ENCODE measurements at regions not wholly inside any gene's neighbourhood (a gene's known extent, or its start where the extent isn't known, plus 50 kb on each side); places are given as distances from the start of the nearest gene placed in this dataset.
"Not testable (repeated sequence)": the region's sequence is repeated elsewhere in the genome, so short reads cannot be mapped to it uniquely, and the experiment has no call there.

DNA sequence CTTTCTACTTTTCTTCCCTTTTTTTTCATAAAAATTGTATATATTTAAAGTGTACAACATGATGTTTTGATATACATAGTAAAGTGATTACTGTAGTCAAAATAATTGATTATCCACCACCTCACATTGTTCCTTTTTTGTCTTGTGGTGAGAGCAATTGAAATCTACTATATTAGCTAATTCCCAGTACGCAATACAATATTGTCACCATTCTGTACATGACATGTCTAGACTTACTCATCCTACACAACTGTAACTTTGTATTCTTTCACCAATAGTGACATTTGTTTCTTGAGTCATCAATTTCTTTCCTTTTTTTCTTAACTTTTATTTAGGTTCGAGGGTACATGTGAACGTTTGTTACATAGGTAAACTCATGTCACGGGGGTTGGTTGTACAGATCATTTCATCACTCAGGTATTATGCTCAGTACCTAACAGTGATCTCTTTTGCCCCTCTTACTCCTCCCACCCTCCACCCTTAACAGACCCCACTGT lies 265.2 kb downstream of the KCNRG start:
- no peak for DNase-seq

- DNase-seq, result no peak
Observed at GRCh38 chr13:50282016-50282415, 266.8 kb downstream of the KCNRG start.

DNA sequence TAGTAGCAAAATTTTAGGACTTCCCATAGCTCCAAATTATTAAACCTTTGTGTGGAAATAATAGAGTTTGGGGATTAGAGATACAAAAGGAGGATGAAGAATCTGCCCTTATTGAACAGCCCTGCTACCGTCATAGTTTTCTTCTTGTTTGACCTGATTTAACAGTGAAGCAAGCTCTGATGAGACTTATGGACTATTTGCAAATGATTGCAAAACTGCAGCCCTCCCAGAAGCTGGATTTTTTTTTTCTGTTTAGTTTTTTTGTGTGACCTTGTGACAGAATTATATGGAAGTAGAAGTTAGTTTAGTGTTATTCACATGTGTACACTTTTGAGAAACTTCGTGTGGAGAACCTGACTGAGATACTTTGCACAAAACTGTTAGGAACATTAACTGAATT lies 267.8 kb downstream of the KCNRG start:
- no peak for DNase-seq

DNA sequence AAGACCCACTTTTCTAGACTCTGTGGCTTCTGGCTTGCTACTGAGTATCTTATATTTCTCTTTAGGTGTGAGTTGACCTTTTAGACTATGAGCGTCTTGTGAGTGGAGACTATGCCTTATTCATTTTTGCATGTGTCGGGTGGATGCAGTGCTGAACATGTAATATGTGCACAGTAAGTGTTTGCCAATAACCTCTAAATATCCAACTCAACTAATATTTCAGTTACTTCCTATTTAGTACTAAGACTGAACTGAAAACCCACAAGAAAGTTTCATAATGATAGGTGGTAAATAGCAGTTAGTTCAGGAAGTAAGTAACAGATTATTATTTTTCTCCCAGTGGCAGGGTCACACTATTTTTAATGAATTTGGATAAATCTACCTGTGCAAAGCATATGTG lies 269.3 kb downstream of the KCNRG start:
- no peak for DNase-seq

DNA sequence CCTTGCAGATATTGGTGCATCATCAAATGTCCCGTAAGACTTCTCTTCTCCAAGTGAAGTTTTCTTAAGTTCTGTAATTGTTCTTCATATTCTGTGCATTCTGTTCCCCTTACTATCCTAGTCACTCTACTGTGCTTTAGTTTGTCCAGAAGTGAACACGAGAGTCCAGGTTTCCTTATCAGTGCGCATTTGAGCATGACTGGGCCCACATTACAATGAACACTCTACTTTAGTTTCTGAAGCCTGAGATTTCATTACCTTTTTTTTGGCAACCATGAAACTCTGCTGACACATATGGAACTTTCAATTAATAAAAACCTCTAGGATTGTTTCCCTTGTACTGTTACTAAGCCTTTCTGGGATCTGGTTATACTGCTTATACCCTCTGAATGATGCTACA lies 270.0 kb downstream of the KCNRG start:
- no peak for DNase-seq

DNA sequence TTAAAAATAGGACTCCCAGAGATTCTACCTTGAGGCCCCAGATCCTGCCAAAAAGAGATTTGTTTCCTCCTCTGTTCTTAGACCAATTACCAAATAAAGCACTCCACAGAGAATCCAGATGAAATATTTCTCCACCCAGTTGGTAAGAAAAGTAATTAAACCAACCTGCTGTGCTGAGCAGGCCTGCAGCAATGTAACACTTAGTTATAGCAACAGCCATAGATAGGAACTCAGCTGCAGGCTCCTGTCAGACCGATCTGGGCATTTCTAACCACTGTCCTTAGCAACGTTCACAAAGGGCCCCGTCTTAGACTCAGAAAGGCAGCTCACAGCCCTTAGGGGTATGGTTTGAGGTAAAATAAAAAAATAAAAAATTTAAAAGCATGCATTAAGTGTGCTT lies 271.1 kb downstream of the KCNRG start:
- no peak for DNase-seq

DNA sequence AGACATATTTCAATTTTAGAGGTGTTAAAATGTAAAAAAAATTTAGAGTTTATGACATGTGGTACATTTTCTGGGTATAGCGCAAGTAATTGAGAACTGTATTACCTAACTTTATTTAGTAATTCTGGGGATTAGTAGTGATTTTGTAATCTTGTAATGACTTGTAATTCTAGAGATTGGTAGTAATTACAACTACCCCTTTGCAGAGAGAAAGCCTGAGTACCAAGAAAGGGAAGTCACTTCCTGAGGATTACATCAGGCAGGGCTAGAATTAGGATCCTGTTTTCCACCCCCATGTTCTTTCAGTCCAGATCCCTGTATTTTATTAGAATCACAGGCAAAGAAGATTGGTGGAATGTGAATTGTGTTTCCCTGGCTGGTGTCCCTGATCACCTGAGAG lies 274.9 kb downstream of the KCNRG start:
- DNase-seq, result no peak

GRCh38 chr13:50291611-50292010 lies 276.4 kb downstream of the KCNRG start:
- peak; percentile 30 for DNase-seq

DNA sequence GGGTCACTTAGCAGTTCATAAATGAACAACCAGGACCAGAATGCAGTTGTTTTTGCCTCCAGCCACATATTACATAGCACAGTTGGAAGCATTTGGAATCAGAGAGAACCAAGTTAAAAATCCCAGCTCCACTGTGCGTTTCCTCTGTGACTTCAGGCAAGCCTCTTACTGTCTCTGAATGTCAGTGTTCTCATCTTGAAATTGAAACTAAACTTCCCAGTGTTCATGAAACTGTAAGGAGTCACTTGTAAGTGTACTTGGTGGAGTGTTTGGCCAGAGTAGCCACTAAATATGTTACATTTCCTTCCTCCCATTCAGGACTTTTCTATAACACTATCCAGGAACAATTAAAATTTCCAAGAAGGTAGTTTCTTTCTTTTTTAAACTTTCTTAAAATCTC lies 276.8 kb downstream of the KCNRG start:
- no peak for DNase-seq

DNA sequence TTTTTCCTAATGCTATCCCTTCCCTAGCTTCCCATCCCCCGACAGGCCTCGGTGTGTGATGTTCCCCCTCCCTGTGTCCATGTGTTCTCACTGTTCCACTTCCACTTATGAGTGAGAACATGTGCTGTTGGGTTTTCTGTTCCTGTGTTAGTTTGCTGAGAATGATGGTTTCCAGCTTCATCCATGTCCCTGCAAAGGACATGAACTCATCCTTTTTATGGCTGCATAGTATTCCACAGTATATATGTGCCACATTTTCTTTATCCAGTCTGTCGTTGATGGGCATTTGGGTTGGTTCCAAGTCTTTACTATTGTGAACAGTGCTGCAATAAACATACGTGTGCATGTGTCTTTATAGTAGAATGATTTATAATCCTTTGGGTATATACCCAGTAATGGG lies 279.2 kb downstream of the KCNRG start:
- not testable (repeated sequence) for DNase-seq

DNA sequence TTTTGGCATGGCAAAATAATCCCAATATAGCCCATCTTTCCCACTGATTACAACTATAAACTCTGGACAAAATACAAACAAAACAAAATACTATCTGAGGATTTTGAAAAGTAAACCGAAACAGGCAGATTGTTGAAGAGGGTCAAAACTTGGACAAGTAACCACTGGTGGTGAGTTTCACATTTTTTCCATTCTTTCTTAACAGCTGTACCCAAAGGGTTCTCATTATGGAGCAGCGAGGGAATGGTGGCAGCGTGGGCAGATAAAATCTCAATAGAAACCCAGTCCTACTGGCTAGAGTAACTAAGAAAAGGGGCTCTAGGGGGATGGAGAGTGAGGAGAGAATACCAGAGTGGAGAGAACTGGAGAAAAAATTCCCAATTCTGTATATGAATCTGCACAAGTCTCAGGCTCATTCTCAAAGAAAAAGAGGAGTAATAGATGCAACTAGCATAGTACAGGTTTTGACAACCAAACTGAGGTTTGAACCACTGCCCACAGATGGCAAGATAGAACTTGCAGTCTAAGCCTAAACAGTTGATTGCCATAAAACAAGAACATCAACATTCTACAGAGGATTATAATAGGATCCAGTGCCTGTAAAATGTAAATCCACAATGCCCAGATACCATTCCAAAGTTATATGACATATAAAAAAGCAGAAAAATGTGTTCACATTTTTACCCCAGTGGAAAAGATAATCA lies 284.5 kb downstream of the KCNRG start:
- peak; percentile 19 for DNase-seq

- no peak for DNase-seq
Observed at GRCh38 chr13:50303963-50304721, 288.9 kb downstream of the KCNRG start.

GRCh38 chr13:50306156-50306555 lies 290.9 kb downstream of the KCNRG start:
- no peak for DNase-seq

DNA sequence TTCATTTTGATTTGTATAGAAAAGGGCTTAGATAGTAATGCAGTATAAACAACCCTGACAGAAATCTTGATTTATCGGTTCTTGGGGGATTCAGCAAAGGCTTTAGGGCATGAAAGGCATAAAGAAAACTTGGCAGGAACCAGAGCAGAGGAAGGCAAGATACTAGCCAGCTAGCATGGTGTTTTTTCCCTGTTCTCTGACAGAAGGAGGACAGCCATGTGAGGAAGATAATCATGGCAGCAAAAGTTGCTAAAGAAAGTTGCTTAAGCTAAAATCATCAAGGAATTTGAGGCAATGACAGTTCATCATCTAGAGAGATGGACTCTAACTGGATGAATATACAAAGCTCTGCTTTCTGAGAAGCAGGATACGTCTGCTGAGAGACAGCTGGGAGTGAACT lies 294.1 kb downstream of the KCNRG start:
- DNase-seq, result no peak

DNA sequence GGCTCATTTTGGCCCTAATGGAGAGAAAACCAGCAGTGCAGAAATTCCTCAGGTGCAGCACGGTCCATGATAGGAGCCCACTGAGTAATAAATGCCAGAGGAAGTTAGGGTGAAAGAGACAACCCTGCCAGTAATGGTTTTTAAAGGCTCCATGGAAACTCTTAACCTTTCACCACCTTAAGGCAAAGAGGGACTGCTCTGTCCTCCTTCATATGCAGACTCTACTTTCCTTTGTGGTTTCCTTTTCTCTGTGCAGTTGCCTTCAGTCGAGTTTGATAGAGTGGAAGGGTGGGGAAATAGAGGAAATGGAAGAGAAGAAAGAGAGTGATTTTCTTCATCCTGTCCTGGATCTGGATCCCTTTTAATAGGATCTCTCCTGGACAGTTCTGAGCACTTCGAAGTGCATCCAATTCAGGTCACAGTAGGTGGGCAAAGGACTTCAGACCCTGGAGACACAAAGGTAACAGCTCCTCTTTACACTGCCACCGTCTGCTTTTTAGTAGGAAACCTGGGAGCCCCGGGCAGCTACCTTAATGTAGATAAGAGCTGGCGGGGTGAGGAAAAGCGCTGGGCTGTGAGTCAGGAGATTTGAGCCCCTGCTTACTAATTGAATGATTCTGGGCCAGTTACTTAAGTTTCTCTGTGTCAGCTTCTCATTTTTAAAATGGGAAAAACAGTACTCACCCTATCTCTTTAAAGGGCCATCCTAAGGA lies 294.8 kb downstream of the KCNRG start:
- no peak for DNase-seq

DNA sequence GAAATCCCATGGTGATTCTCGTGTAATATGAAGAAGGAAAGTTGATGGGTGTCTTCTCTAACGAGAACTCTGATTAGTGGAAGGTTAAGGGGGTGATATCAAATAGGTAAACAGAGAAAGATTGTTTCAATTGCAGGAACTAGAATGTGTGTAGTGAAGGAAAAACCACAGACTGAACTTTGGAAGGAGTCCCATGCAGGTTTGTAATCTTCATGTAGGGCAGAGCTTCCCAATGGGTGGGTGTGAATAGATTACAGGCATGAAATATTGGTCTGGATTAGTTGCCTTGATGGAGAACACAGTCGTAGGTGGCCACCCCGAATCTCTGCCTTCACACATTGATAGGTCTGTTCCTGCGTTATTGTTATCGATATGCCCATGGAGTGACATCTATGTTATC lies 295.5 kb downstream of the KCNRG start:
- DNase-seq, result no peak

DNA sequence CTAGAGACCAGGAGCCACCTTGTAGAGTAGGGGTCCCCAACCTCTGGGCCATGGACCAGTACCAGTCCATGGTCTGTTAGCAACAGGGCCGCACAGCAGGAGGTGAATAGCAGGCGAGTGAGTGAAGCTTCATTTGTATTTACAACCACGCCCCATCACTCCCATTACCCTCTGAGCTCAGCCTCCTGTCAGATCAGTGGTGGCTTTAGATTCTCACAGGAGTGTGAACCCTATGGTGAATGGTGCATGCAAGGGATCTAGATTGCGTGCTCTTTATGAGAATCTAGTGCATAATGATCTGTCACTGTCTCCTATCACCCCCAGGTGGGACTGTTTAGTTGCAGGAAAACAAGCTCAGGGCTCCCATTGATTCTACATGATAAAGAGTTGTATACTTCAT lies 303.6 kb downstream of the KCNRG start:
- DNase-seq, result no peak

DNA sequence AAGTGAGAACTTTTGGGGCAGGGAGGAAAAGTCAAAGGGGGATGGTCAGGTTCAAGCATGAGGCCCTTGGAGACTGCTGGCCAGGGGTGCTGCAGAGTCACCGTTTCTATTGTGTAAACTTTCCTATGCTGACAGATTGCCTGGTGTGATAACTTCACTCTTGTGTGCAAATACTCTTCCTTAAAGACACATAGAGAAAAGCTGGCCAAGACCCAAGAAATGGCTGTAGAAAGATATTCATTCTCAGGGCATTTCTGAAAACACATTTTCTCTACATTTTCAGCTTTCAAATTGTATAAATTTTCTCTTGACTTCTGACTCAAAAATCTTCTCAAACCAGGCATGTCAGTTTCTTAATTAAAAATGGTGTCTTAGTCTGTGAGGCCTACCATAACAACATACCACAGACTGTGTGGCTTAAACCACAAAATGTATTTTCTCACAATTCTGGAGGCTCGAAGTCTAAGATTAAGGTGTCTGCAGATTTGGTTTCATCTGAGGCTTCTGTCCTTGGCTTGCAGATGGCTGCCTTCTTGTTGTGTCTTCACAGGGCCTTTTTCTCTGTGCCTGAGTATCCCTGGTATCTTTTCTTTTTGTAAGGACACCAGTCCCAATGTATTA lies 304.5 kb downstream of the KCNRG start:
- peak; percentile 42 for DNase-seq

GRCh38 chr13:50320271-50320862 lies 305.1 kb downstream of the KCNRG start:
- peak; percentile 72 for DNase-seq

GRCh38 chr13:50322006-50322405 lies 306.8 kb downstream of the KCNRG start:
- no peak for DNase-seq

DNA sequence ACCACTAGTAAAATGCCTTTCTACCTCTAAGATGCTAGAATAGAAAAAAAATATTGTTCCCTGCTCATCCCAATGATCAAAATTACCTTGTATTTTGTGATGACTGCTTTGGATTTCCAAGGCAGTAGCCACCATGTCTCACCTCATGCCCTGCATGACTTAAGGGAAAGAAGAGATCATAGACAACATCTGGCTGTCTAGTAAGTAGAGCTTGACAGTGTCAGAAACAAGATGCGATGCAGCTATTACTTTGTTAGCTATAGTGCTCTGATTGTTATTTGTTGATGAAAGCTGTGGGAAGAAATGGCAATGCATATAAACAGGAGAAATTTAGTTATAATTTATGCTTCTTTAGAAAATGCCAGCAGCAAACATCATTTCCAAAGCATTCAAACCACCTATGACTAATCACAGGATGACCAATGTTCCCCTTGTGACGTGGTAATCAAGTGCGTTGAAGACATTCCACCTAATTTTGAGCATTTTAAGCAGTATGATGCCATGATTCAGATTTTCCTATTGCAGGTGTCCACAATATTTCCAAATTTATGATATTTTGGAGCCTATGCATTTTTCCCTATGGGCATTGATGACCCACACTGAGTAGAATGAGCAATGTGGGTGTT lies 308.3 kb downstream of the KCNRG start:
- DNase-seq, result peak; percentile 92

DNA sequence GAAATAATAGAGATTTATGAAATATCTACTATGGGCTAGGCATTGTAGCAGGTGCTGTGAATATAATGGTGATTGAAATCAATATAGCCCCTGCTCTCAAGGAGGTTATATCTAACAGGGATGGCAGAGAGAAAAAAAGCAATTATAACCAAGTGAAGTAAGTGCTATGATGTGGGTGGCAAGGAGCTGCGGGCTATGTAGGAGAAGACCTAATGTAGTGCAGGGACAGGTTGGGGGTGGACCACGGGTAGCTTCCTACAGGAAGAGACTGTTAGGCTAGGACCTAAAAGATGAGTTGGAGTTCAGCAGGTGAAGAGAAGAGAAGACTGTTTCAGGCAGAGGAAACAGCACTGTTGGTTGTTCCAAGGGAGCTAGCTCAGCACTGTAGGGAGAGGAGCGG lies 311.0 kb downstream of the KCNRG start:
- no peak for DNase-seq

All from EL (cell line).